Stomach (tissue), 8 donors: ENCODE measurements at regions not wholly inside any gene's neighbourhood (a gene's known extent, or its start where the extent isn't known, plus 50 kb on each side); places are given as distances from the start of the nearest gene placed in this dataset.
"Not testable (repeated sequence)": the region's sequence is repeated elsewhere in the genome, so short reads cannot be mapped to it uniquely, and the experiment has no call there.

Source experiments
- DNase-seq, 2 donors: peaks; one replicate each; pipeline versions ENCODE4 v3.0.0 to v3.0.0-alpha.2; 2013 to 2019
- H3K27ac ChIP-seq, 5 donors: fragments of 200-600 bp in 4 of 5; sonication (generic) in 4 of 5; one replicate each; pipeline ENCODE4 v1.5.1; 2013 to 2019; ENCODE audit warnings: mild to moderate bottlenecking in 1 of 5, moderate library complexity in 1 of 5
- H3K27me3 ChIP-seq, 3 donors: fragments of 200-600 bp; sonication (generic); one replicate each; pipeline ENCODE4 v1.5.1; 2017 to 2019; ENCODE audit warnings: mixed run types in 1 of 3
- H3K36me3 ChIP-seq, 4 donors: fragments of 200-600 bp; sonication (generic); 1 replicate in 3 of 4; 2 replicates in 1 of 4; pipeline ENCODE4 v1.5.1; 2016 to 2019
- H3K4me1 ChIP-seq, 4 donors: fragments of 200-600 bp; sonication (generic); one replicate each; pipeline ENCODE4 v1.5.1; 2016 to 2019
- H3K4me3 ChIP-seq, 4 donors: fragments of 200-600 bp; sonication (generic) in 3 of 4; one replicate each; pipeline ENCODE4 v1.5.1; 2016 to 2019; ENCODE audit warnings: mild to moderate bottlenecking in 1 of 4
- H3K9me3 ChIP-seq, 4 donors: fragments of 200-600 bp; sonication (generic); one replicate each; pipeline ENCODE4 v1.5.1; 2016 to 2019
- CTCF ChIP-seq, 7 experiments: fragments of 450-650 bp in 4 of 7; fragments of 200-600 bp in 3 of 7; sonication (generic) in 3 of 7; IDR thresholded peaks; one replicate each; pipeline ENCODE4 v1.5.1; 2016 to 2019; ENCODE audit warnings: antibody characterized with exemption in 7 of 7, control low read depth in 2 of 7, mild to moderate bottlenecking in 1 of 7
- EP300 ChIP-seq: sonication (generic); formaldehyde crosslinking; IDR thresholded peaks from one replicate; pipeline ENCODE4 v1.6.1; 2017; ENCODE audit warnings: antibody characterized with exemption
- POLR2A ChIP-seq, 4 donors: fragments of 450-650 bp; IDR thresholded peaks; one replicate each; pipeline ENCODE4 v1.6.1; 2016; ENCODE audit warnings: antibody characterized with exemption in 4 of 4, control low read depth in 2 of 4, mild to moderate bottlenecking in 1 of 4, moderate library complexity in 1 of 4
- POLR2AphosphoS5 ChIP-seq, 3 donors: sonication (generic); formaldehyde crosslinking; IDR thresholded peaks; one replicate each; pipeline ENCODE4 v1.6.1; 2016; ENCODE audit warnings: antibody characterized with exemption in 3 of 3
- WGBS, 5 donors: extraction: QIAGEN DNeasy Blood & Tissue Kit in 3 of 5; methylation state at CpG; one replicate each; pipeline versions ENCODE4 v1.1.5 to v1.1.7; 2013 to 2018; 5-methylcytosine and 5-hydroxymethylcytosine counted together
- intact Hi-C: fragments of 100-400 bp; cut with DNase I; formaldehyde crosslinking; loops from one replicate; pipeline ENCODE4 v1.15.1; 2023; ENCODE audit warnings: low total_unique reads
- donor health status: healthy with polysubstance abuse.
- donor health status: Bipolar disorder and iron deficiency.
- donor health status: healthy.

GRCh38 chr14:35211067-35211466 lies 81.1 kb upstream of the PSMA6 start:
- no peak overlapping the region for H3K4me3 ChIP-seq
- TF ChIP-seq CTCF (IDR thresholded peaks at IDR 0.05): no peak
- TF ChIP-seq POLR2A (IDR thresholded peaks at IDR 0.05): no peak
- no peak for TF ChIP-seq EP300
- TF ChIP-seq POLR2AphosphoS5 (IDR thresholded peaks at IDR 0.05): no peak
- no peak for DNase-seq
- no peak overlapping the region for H3K27ac ChIP-seq
- no peaks in the 10 kb centered on the region for H3K36me3 ChIP-seq
- no peaks in the 10 kb centered on the region for H3K9me3 ChIP-seq
- peaks cover 0 to 13% (median 3%) of the 10 kb centered on the region in 4 donors for H3K4me1 ChIP-seq
- intact Hi-C loops: no loop called here
- 87 to 96% (median 92%) methylated on average over 2 of the region's 2 CpGs for WGBS, 5 donors
- H3K27me3 ChIP-seq: no peaks in the 10 kb centered on the region

- DNase-seq: no peak
- Histone ChIP-seq H3K9me3 (no peaks in the 10 kb centered on the region), H3K27ac (no peak overlapping the region), H3K36me3 (no peaks in the 10 kb centered on the region), H3K4me3 (no peak overlapping the region), H3K4me1 (peaks cover 0 to 13% (median 3%) of the 10 kb centered on the region in 4 donors), H3K27me3 (no peaks in the 10 kb centered on the region)
- WGBS, 5 donors: 86 to 93% (median 90%) methylated on average over 3 of the region's 3 CpGs
- TF ChIP-seq CTCF (IDR thresholded peaks at IDR 0.05) (no peak), POLR2A (IDR thresholded peaks at IDR 0.05) (no peak), EP300 (no peak), POLR2AphosphoS5 (IDR thresholded peaks at IDR 0.05) (no peak)
- intact Hi-C loops: no loop called here
These were observed 79.6 kb upstream of the PSMA6 start for GRCh38 chr14:35212471-35213142.

GRCh38 chr14:35213143-35213788 lies 78.9 kb upstream of the PSMA6 start:
- intact Hi-C loops: no loop called here
- Histone ChIP-seq H3K27ac (no peak overlapping the region), H3K4me1 (peaks cover 0 to 13% (median 3%) of the 10 kb centered on the region in 4 donors), H3K9me3 (no peaks in the 10 kb centered on the region), H3K36me3 (no peaks in the 10 kb centered on the region), H3K27me3 (no peaks in the 10 kb centered on the region), H3K4me3 (no peak overlapping the region)
- 87 to 95% (median 91%) methylated on average over 6 of the region's 6 CpGs for WGBS, 5 donors
- no peak for TF ChIP-seq EP300
- DNase-seq: no peak

- H3K36me3 ChIP-seq: no peaks in the 10 kb centered on the region
- no peak for DNase-seq
- intact Hi-C loops: no loop called here
- H3K27me3 ChIP-seq: no peaks in the 10 kb centered on the region
- H3K4me3 ChIP-seq: no peak overlapping the region
- no peak for TF ChIP-seq EP300
- TF ChIP-seq POLR2AphosphoS5 (IDR thresholded peaks at IDR 0.05): no peak
- no peak for TF ChIP-seq CTCF (IDR thresholded peaks at IDR 0.05)
- TF ChIP-seq POLR2A (IDR thresholded peaks at IDR 0.05): no peak
- peaks cover 0 to 13% (median 3%) of the 10 kb centered on the region in 4 donors for H3K4me1 ChIP-seq
- H3K27ac ChIP-seq: no peak overlapping the region
- H3K9me3 ChIP-seq: no peaks in the 10 kb centered on the region
These were observed 78.3 kb upstream of the PSMA6 start for GRCh38 chr14:35213869-35214387.

- intact Hi-C loops, H3K36me3 ChIP-seq, DNase-seq, H3K27me3 ChIP-seq, H3K27ac ChIP-seq, H3K9me3 ChIP-seq, H3K4me3 ChIP-seq: not testable (repeated sequence)
- peaks cover 0 to 13% (median 3%) of the 10 kb centered on the region in 4 donors for H3K4me1 ChIP-seq
- 75 to 83% (median 79%) methylated on average over 4 of the region's 4 CpGs for WGBS, 5 donors
These were observed 77.8 kb upstream of the PSMA6 start for GRCh38 chr14:35214402-35214801.
